ENCODE measurements at regions not wholly inside any gene's neighbourhood (a gene's known extent, or its start where the extent isn't known, plus 50 kb on each side); places are given as distances from the start of the nearest gene placed in this dataset.

DNA sequence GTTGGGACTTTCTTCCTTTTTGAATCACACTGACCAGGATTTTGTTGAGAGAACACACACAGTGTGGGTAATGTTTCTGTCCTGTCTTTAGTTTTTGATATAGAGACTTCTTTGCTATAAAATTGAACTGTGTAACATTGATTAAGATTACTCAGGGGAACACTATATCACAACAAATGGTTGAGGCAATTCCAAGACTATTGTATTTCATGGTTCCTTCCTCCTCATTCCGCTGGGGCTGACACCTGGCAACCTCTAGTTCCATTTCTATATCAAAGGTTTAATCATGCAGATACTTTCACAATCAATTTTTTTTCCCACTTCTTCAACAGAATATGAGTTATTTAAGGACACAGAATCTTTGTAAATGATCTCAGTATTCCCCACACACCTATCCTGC lies 182.2 kb downstream of the TAF11L14 start:
- TF ChIP-seq, protein P1, sequence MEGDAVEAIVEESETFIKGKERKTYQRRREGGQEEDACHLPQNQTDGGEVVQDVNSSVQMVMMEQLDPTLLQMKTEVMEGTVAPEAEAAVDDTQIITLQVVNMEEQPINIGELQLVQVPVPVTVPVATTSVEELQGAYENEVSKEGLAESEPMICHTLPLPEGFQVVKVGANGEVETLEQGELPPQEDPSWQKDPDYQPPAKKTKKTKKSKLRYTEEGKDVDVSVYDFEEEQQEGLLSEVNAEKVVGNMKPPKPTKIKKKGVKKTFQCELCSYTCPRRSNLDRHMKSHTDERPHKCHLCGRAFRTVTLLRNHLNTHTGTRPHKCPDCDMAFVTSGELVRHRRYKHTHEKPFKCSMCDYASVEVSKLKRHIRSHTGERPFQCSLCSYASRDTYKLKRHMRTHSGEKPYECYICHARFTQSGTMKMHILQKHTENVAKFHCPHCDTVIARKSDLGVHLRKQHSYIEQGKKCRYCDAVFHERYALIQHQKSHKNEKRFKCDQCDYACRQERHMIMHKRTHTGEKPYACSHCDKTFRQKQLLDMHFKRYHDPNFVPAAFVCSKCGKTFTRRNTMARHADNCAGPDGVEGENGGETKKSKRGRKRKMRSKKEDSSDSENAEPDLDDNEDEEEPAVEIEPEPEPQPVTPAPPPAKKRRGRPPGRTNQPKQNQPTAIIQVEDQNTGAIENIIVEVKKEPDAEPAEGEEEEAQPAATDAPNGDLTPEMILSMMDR (IDR thresholded peaks at IDR 0.05; ENCODE audit: poor library complexity): no peak
- TF ChIP-seq EZH2 (IDR thresholded peaks at IDR 0.05; ENCODE audit: borderline replicate concordance): no peak
